NCI-H1092 (cell line): ENCODE measurements at regions not wholly inside any gene's neighbourhood (a gene's known extent, or its start where the extent isn't known, plus 50 kb on each side); places are given as distances from the start of the nearest gene placed in this dataset.

Source experiments
- DNase-seq: peaks from one replicate; lab custom pipeline; 2025; lab: John Stamatoyannopoulos, UW

- DNase-seq = no peak
Measured at GRCh38 chr5:44868541-44868940, 59.8 kb downstream of the MRPS30 start.

- no peak for DNase-seq
Measured at GRCh38 chr5:44869928-44870327, 61.2 kb downstream of the MRPS30 start.

DNA sequence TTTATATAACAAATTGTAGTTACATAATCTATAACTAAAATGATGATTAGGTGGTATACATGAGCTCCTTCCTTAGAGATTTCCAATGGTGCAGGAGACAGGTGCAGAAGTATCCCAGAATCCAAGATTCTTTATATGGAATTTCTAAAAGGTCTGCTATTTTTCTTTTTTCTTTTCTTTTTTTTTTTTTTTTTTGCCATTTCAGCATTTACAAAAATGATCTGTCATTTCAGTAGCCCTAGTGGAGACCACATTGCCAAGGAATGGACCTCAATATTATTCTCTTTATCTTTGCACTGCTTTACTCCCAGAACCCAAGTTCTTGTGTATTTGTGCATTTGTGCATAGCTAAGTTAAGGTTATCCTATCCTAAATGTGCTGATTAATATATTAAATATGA lies 61.7 kb downstream of the MRPS30 start:
- no peak for DNase-seq

GRCh38 chr5:44871401-44871800 lies 62.7 kb downstream of the MRPS30 start:
- DNase-seq = no peak

DNA sequence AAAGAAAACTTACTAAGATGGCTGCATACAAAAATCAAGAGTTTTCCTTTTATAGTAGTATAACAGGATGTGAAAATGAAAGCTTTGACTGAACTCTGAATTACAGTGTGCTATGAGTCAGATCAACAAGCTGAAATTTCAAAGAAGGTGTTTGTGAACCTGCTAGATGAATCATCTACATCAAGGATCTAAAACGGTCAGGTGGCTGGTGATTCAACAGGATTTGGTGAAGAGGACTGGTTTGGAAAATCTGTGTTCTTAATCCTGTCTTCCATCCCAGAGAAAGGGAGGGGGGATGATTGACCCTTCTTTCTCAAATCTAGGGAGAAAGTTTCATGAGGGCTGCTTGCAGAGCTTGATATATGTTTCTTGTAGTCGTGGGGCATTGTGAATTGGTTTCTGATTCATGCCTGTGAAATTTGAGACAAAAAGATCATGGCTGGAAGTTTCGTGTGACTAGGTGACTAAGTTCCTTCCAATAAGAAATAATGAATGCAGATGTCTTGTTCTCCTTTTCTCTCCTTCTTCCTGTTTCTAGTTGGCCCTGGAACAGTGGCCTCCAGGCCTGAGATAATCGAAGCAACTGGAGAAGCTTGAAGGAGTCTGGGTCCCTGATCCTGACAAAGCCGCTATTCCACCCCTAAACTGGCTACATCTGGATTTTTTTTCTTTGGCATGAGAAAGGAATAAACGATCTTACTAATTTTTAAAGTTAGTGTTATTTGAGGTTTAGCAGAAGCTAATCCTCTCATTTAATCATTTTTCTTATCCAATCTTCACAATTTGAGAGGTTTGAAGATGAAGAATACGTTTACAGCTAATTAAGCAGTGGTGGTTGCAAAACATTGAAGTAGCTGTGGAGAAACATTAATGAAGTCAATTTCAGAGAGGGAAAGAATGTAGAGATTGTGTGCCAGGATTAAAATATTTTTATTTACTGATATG lies 67.2 kb downstream of the MRPS30 start:
- no peak for DNase-seq

- no peak for DNase-seq
Measured at GRCh38 chr5:44881266-44881665, 72.5 kb downstream of the MRPS30 start.

DNA sequence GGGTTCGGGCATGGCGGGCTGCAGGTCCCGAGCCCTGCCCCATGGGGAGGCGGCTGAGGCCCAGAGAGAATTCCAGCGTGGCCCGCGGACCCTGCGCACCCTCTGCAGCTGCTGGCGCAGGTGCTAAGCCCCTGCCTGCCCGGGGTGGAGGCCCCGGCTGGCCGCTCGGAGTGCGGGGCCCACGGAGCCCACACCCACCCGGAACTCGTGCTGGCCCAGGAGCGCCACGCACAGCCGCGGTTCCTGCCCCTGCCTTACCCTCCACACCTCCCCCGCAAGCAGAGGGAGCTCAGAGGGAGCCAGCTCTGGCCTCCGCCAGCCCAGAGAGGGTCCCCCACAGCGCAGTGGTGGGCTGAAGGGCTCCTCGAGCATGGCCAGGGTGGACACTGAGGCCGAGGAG lies 75.3 kb downstream of the MRPS30 start:
- DNase-seq = no peak

- no peak for DNase-seq
Measured at GRCh38 chr5:44885903-44886302, 77.2 kb downstream of the MRPS30 start.

DNA sequence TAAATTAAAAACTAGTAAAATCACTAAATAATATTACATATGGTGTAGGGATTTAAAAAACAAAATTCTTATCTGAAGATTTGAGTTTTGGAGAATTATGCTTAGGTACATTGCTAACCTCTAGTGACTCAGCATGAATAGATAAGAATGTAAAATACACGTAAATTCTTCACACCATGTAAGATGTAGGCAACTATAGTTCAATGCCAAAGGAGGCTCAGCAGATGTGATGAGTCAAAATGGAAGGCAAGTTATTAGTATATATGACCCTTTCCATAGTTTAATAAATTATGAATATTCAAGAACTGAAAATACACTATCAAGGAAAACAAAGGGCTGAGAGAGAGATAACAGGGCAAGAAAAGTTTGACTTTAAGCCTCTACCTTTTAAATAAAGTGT lies 79.0 kb downstream of the MRPS30 start:
- no peak for DNase-seq

DNA sequence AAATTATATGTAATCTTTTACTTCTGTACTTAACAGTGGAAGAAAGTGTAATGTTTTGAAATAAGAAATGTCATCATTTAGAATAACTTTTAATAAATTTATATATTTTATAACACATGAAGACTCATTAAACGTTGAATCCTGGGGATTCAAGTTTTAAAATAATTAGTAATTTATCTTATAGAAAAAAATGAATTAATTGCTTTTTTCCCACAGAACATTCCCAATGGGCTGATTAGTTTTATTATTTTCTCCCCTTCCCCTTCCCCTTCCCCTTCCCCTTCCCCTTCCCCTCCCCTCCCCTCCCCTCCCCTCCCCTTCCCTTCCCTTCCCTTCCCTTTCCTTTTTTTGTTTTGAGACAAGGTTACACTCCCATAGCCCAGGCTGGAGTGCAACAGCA lies 79.7 kb downstream of the MRPS30 start:
- DNase-seq = no peak

GRCh38 chr5:44891116-44891515 lies 82.4 kb downstream of the MRPS30 start:
- no peak for DNase-seq

- DNase-seq = no peak
Measured at GRCh38 chr5:44900273-44900954, 91.7 kb downstream of the MRPS30 start.

DNA sequence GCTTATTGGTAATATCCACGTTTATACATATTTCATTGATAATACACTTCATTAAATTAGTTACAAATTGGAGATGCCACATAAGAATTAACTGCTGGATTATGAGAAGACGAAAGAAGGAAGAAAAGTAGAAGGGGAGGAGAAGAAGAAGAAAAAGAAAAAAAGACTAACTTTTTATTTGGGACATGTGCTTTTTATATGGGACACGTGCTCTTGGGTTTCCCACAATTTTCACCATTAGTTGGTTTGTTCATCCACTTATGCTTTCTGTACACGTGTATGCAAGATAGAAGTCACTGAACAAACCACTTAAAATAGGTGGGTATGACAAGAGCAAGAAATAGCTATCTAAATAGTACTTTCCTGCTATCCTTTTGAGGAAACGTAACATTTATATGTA lies 98.6 kb downstream of the MRPS30 start:
- DNase-seq = no peak

GRCh38 chr5:44909004-44909403 lies 100.3 kb downstream of the MRPS30 start:
- DNase-seq = no peak

DNA sequence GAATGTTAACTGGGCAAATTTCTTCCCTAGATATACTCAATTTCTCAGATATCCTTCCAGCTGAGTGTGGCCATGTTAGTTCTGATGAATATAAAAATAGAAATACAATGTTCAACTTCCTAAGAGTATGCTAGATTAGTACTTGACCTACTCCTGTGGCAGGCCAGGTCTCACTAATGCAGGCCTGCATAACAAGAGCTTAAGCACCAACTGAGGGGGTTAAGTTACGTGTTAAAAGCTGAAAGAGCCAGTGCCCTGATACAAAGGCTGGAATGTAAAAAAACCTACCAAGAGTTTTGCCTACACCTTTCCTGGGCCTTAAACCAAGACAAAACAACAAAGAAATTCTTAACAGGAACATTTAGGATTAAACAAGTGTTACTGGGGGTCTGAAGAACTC lies 102.8 kb downstream of the MRPS30 start:
- no peak for DNase-seq

- DNase-seq = no peak
Measured at GRCh38 chr5:44914221-44914620, 105.5 kb downstream of the MRPS30 start.

- DNase-seq = no peak
Measured at GRCh38 chr5:44919560-44919959, 110.8 kb downstream of the MRPS30 start.

- no peak for DNase-seq
Measured at GRCh38 chr5:44927115-44927733, 118.5 kb downstream of the MRPS30 start.

DNA sequence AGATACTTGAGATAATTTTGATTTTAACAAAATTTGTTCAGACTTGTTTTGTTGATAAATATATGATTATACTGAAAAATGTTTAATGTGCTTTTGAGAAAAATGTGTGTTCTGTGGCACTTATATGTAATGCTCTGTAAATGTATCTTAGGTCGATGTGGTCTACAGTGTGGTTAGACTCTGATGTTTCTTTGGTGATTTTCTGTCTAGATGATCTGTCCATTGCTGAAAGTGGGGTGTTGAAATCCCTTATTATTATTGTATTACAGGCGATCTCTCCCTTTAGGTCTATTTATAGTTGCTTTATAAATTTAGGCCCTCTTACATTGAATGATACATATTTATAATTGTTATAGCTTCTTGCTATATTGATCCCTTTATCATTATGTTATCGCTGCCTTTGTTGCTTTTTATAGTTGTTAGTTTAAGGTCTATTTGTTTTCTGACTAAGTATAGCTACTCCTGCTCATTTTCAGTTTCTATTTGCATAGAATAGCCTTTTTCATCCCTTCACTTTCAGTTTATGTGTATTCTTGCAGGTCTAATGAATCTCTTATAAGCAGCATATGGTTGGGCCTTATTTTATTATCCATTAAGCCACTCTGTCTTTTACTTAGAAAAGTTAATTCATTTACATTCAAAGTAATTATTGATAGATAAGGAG lies 124.3 kb downstream of the MRPS30 start:
- DNase-seq = no peak

GRCh38 chr5:44933686-44934085 lies 124.9 kb downstream of the MRPS30 start:
- no peak for DNase-seq

GRCh38 chr5:44935262-44935661 lies 126.5 kb downstream of the MRPS30 start:
- no peak for DNase-seq

GRCh38 chr5:44935871-44936270 lies 127.1 kb downstream of the MRPS30 start:
- no peak for DNase-seq
